ENCODE measurements at regions not wholly inside any gene's neighbourhood (a gene's known extent, or its start where the extent isn't known, plus 50 kb on each side); places are given as distances from the start of the nearest gene placed in this dataset.

DNA sequence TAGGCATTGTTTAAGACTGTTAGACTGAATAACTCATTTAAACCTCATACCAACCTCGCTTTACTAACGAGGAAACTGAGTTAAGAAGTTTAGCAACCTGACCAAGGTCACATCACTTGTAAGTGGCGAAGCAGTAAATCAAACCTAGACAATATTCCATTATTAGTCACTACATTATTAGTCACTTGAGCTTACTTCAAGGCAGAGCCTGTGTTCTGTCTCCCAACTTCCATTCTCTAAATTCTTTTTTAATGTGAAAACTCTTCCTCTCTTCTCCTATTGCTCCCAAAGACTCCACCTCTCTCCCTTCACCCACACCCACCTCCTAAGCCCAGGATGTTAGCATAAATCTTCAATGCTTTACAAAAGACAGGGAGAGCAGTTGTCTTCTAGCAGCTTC lies 156.5 kb downstream of the ARL6IP6 start:
- DNase-seq (ENCODE audit: low read depth): no peak

DNA sequence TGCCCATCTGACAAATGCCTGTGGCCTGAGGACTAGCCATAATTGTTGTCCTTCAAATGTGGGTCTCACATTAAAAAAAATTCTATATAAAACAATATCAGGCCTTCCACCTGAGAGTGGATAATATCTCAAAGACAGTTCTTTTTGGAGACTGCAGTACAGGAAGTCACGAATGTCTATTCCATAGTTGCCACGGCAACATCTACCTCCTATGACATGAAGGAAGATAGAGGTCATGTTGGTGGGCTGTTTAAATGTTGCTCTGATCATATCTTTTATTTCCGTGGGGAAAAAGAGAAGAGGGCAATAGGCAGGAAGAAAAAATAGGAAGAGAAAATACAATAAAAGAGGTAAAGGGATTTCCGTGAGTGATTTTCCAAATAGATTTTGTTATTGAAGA lies 151.8 kb downstream of the ARL6IP6 start:
- no peak for DNase-seq (ENCODE audit: low read depth)

DNA sequence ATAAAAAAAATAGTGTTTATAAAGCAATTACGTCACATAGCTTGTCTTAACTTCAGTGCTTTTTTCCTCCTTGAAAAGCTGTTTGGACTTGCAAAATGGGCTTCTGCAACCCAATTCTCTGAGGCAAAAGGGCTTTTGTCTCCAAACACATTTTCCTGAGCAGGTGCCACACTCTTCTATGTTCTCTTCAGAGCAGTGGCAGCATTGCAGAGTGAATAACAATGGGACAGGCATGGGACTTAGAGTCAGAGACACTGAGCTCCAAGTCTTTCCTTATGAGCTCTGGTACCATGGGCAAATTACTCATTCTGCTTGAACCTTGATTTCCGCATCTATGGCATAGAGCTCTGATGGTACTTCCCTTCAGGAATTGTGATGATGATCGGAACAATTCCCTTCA lies 149.0 kb downstream of the ARL6IP6 start:
- no peak for DNase-seq (ENCODE audit: low read depth)

DNA sequence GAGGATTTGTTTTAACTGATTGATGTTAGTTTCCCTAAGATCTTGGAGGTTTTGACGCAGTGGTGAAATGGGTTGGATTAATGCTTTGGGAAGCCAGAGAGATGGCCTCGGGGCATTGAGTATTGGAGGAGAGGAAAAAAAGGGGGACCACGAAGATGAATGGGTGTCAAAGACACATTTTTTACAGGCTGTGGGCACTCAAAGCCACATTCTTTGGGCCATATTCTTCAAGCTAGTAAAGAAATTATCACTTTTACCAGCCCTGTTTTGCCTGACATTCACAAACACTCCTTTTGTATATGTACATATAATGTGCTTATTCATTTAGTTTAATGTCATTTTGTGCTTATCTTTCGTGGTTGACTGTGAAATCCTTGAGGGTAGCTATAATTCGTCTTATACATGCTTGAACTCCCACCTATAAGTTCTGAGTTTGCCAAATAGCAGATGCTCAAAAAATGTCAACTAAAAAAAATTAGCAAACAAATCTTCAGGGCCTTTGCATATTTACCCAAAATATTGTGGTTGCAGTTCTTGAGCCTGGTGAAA lies 146.3 kb downstream of the ARL6IP6 start:
- DNase-seq (ENCODE audit: low read depth): no peak

DNA sequence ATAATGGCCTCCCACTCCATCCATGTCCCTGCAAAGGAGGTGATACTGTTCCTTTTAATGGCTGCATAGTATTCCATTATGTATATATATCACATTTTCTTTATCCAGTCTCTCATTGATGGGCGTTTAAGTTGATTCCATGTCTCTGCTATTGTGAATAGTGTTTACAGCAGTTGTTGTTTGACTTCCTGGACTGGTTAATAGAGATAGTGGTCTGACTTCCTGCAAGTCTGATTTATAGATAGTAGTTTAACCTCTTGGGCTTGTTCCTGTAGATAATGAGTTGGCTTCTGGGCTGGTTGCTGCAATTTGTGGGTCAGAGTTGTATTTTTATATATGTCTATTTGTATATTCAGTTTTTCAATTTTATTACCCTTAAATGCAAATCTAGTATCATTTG lies 145.4 kb downstream of the ARL6IP6 start:
- DNase-seq (ENCODE audit: low read depth): no peak

DNA sequence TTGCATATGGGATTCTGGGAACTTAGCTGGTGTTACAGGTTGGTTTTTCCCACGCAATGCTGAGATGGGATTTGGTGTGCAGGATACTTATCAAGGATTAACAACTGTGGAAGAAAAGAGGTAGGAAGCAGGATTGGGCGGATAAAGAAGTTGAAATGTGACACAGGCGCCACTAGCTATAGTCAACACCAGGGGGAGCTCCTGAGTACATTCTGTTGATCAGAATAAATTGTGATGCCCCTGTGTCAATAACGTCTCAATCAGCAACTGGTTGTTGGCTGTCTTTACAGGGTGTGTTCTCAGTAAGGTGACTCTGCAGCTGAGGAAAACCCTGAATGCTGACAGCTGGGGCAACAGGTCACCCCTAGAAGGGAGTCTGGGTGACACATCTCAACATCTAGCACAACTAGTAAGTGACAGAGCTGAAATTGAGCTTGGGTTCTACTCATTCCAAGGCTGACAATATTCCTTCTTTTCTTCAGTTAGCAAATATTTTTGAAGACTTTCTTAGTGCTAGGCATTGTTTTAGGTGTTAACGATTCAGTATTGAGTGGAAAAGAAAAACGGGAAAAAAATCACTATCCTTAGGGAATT lies 143.0 kb downstream of the ARL6IP6 start:
- DNase-seq (ENCODE audit: low read depth): no peak

DNA sequence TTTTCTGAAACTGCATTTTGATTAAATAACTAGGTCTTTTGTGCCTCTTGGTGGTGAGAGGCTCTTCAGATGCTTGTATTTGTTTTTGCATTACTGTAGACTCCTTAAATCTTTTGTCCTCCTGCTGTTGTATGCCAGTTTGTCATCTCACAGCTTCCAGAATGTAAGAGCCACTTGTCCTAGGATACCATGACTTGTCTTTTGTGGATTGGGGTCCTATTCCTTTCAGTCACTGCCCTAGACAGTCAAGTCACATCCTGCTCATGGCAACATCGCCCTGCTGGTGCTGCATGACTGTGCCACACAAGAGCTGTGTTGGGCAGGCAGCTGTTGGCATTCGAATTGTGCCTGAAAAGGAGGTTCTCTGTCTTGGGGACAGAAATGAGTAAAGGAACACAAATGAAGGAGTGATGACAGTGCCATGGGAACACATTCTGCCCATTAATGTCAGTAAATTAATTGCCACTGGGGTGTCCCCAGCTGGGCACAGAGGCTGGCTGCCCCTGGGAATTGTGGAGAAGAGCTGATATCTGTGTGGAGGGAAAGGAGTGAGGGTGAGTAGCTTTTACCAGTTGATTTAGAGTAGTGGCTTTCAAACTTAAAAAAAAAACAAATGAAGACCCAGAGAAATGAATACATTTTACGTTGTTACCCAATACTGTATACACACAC lies 140.3 kb downstream of the ARL6IP6 start:
- no peak for DNase-seq (ENCODE audit: low read depth)

DNA sequence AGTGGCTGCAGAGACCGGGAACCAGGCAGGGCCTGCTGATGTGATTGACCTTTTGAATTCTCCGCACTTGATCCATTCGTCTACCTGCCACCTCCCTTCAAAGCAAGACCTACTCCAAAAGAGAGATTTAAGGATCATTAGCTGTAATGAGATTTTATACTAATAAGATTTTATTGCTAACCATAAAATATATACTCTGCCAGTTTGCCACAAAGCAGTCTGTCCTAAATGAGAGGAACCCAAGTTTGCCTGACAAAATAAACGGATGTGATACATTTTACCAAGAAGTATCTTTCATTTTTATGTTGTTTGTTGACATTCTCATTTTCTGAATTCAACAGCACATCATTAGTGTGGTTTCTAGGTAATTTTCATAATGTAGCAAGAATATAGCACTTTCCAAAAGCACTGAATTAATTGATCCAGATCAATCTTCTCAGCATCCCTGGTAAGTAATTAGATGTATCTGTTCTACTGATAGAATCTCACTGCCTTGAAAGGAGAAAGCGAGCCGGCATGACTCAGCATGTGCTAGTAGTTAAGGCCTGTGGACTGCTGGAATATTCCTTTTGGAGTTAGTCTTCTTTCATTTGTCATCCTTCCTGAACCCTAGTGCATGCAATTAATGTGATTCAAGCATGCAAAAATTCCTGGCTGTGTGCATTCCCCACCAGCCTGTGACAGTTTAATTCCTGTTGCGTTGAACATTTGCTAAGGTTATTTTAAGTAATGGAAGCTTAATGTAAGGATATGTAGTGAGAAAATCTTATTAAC lies 128.5 kb downstream of the ARL6IP6 start:
- peak; percentile 49 for DNase-seq (ENCODE audit: low read depth)

DNA sequence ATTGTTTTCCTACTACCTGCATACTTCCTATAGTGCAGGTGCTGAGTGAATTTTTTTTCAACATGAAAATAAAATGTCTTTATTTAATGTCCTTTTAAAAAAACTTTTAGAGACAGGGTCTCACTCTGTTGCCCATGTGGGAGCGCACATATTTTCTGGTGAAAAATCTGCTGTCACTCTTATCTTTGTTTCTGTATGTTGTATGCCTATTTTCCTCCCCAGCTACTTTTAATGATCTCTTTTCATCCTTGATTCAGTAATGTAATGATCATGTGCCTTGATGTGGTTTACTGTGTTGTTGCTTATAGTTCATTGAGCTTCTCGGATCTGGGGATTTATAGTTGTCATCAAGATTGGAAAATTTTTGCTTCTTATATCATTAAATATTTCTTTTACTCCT lies 117.3 kb downstream of the ARL6IP6 start:
- DNase-seq (ENCODE audit: low read depth): no peak

DNA sequence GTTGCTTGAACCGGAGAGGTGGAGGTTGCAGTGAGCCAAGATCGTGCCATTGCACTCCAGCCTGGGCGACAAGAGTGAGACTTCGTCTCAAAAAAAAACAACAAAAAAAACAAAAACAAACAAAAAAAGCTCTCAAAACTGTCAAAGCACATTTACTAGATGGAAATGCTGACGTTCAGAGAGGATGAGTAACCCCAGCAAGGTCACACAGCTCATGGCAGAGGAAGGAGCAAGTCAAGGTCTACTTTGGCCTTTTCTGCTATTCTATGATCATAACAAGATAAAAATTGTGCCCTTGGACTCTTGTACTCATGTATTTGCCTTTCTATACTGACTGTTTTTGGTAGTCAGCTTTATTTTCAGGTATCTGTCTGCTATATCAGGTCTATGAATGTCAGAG lies 109.5 kb downstream of the ARL6IP6 start:
- no peak for DNase-seq (ENCODE audit: low read depth)

DNA sequence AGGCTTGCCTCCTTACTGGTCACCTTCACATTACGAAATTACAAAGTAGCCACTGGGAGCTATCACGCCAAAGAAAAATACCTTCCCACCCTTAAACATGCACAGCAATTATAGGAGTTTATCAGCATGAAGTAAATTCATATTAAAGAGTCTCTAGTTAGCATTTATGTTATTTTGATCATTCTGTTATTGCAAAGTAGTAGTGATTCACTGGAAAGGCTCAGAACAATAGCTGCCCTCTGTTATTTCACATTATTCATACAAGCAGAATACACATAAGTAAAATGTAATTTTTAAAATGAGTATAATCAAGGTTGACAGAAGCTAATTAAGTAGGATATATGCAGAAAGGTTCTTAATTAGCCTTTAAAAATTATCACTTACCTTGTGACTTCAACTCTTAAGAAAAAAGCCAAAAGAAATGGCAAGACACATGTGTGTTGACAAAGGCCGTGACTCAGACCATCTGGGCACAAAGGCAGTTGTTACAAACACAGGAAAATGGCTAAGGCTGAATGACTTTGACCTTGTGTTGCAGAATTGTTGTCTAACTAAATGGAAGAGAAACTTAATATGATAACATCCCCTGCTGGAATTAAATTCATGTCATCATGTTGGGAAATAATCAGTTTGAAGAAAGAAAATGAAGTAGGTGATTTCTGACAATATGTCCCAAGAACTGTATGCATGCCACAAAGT lies 108.3 kb downstream of the ARL6IP6 start:
- DNase-seq (ENCODE audit: low read depth): peak; percentile 51

DNA sequence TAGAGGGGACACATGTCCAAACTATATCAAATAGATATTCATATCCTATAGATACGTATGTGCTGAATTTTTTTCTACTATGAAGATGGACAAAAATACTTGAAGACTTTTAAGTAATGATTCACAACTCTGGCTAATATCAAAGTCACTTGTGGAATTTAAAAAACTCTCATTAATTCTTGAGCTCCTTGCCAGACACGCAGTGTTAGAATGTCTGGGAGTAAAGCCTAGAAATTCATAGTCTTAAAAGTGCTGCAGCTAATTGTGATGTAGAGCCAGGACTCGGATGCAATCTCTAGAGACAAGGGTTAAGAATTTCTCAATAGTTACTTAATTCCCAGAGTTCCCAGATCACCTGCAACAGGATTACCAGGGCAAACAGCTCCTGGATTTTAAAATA lies 107.4 kb downstream of the ARL6IP6 start:
- DNase-seq (ENCODE audit: low read depth): peak; percentile 30

DNA sequence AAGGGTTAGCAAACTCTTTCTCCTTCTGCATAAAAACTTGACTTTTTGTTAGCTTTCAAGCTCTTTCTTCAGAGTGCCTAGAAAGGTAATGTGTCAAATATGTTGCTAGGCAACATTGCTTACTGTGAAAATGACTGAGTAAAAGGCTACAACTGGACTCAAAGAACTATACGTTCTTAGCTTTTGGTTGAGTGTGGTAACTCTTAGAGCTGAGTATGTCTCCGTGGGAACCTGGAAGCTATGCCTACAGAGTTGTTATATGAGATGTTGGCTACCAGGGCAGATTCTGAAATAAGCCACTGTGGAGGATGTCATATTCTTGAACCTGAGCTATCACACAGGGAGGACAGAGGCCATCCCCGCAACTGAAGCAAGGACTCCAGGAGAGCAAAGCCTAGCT lies 105.5 kb downstream of the ARL6IP6 start:
- no peak for DNase-seq (ENCODE audit: low read depth)

DNA sequence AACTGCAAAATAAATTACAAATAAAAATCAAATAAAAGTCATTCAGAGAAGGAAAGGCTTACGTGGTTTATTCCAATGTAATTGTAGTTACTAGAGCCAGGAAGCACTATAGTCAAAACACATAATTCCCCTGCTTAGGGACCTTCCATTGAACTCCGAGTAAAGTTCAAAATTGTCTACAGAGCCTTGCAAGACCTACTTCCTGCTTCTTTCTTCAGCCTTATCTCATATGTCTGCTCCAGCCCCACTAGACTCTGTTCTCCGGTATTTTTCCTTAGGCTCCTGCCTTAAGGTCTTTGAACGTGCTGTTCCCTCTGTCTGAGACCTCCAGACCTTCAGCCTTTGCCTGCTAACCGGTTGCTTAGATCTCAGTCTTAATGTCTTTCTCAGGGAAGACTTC lies 104.3 kb downstream of the ARL6IP6 start:
- DNase-seq (ENCODE audit: low read depth): no peak

DNA sequence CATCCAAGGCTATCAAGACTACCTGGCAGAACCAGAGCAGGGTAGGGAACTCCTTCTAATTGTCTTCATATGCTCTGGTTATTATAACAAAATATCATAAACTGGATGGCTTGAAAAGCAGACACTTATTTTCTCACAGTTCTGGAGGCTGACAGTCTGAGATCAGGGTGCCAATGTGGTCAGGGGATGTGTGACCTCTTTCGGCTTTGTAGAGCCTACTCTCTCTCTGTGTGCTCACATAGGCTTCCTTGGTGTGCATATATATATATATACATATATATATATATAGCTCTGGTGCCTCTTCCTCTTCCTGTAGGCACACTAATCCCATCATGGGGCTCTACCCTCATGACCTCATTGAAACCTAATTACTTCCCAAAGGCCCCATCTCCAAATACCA lies 101.6 kb downstream of the ARL6IP6 start:
- DNase-seq (ENCODE audit: low read depth): no peak

DNA sequence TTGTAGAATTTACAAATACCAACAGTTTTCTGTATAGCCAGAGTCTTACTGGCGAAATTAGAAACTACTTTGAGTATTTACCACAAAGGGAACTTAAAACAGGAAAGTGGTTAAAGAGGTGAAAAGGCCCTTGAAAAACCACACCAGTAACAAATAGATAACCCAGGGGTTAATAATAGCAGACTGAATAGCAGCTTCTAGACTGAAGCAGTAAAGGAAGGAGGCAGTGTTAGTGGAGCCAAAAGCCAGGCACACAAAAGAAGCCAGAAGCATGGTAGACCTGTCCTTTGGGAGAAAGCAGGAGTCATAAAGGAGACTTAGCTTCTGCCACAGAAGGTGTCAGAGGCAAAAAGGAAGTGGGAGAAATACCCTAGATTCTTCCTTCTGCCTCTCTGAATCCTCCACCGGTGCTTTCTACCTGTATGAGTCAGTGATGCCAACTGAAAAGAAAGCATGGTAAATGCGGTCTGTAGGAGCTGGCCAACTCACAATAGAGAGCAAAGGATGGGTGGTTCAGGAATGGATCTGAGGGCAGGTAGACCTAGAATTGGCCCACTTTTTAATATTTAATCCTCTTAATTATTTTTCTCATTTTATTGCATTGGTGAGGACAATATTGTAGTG lies 97.3 kb downstream of the ARL6IP6 start:
- DNase-seq (ENCODE audit: low read depth): no peak

DNA sequence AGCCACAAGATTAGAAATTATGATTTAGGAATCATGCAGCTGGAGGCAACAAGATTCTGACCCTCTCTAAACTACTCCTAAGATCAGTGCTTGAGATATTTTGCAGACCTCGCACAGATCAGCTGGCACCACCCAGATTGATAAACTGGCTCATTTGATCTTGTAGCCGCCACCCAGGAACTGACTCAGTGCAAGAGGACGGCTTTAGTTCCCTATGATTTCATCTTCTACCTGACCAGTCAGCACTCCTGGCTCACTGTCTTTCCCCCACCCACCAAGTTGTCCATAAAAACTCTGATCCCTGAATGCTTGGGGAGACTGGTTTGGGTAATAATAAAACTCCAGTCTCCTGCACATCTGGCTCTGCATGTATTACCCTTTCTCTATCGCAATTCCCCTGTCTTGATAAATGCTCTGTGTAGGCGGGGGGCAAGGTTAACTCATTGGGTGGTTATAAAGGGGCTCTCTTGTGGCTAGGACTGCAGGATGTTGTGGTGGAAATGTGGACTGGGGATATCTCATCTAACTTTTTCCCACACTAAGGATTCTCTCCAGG lies 96.1 kb downstream of the ARL6IP6 start:
- no peak for DNase-seq (ENCODE audit: low read depth)

DNA sequence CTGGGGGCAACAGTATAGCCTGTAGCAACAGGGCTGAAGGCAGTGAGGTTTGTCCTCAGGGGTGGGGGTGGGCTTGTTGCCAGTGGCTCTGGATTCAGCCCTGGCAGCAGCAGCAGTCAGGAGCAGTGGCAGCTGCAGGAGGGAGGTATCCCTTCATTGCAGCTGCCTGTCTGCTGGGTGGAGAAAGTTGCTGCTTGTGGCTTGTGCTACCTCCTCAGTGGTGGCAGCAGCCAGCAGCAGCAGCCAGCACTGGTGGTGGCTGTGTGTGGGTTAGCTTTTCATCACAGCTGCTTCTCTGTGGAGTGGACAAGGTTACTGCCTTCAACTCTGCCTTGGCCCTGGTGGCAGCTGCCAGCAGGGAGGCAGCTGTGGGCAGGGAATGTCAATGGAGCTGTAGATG lies 94.9 kb downstream of the ARL6IP6 start:
- no peak for DNase-seq (ENCODE audit: low read depth)
